Globus pallidus (tissue), 1 donor: ENCODE measurements at regions not wholly inside any gene's neighbourhood (a gene's known extent, or its start where the extent isn't known, plus 50 kb on each side); places are given as distances from the start of the nearest gene placed in this dataset.
"Not testable (repeated sequence)": the region's sequence is repeated elsewhere in the genome, so short reads cannot be mapped to it uniquely, and the experiment has no call there.

Experiments
- DNase-seq: peaks from one replicate; pipeline ENCODE4 v3.0.0-alpha.2; 2015; ENCODE audit warnings: low spot score

DNA sequence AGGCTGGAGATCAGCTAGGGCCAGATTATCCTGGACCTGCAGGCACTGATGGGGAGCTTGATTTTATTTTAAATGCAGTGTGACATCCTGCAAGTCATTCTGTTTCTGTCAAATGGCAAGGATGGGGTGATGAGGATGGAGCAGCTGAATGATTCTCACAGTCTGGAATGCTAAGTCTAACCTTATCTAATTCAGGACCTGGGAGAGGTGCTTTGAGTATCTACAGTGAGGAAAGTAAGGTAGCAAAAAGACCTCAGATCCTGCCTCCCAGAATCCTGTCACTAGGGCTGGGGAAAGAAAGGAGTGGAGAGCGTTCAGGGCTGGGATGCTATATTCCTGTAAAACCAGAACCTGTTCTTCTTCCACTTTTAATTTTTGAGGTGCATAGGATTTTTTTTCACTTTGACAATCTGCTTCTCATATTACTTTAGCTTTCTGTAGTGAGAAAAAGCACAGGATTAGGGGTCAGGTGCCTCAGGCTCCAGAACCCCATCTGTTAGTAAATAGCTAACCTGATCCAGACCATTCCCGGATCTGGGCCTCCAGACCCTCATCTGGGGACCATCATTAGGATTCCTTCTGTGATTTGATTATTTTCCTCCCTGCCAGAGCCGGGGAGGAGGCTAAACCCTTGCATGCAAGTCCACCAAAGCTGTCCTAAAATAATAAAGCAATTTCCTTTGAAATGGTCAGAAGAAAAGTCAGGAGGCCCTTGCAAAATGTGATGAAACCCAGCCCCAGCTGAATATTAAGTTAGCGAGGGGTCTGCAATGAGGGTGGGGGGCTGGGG is 54.7 kb downstream of the ASCL1 start:
- no peak for DNase-seq

DNA sequence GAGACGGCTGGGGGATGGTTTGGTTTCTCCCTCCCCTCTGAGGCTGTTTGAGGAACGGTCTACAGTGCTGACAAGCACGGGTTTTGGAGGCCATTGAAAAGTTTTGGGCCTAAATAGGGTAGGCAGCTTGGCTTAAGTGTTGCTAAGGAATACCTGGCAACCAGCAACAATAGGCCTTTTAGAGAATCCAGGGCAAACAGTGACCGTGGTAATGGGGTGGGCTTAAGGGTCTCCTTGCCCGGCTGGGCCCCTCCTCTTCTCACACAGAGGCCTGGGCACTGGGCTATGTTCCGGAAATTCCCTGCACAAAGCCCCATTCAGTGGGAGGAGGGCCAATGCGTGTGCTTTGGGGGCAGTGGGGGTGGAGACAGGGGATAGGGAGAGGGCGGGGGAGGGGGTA is 55.4 kb downstream of the ASCL1 start:
- peak; percentile 77 for DNase-seq

- peak; percentile 26 for DNase-seq
Observed at GRCh38 chr12:103013741-103014300, 56.3 kb downstream of the ASCL1 start.

GRCh38 chr12:103016381-103016780 is 58.9 kb downstream of the ASCL1 start:
- DNase-seq, result no peak

GRCh38 chr12:103020839-103021238 is 63.4 kb downstream of the ASCL1 start:
- DNase-seq, result no peak

GRCh38 chr12:103021538-103022218 is 64.2 kb downstream of the ASCL1 start:
- DNase-seq, result no peak

GRCh38 chr12:103024650-103025049 is 67.2 kb downstream of the ASCL1 start:
- no peak for DNase-seq

GRCh38 chr12:103026643-103027042 is 69.2 kb downstream of the ASCL1 start:
- not testable (repeated sequence) for DNase-seq

- DNase-seq, result no peak
Observed at GRCh38 chr12:103028881-103029639, 71.6 kb downstream of the ASCL1 start.

DNA sequence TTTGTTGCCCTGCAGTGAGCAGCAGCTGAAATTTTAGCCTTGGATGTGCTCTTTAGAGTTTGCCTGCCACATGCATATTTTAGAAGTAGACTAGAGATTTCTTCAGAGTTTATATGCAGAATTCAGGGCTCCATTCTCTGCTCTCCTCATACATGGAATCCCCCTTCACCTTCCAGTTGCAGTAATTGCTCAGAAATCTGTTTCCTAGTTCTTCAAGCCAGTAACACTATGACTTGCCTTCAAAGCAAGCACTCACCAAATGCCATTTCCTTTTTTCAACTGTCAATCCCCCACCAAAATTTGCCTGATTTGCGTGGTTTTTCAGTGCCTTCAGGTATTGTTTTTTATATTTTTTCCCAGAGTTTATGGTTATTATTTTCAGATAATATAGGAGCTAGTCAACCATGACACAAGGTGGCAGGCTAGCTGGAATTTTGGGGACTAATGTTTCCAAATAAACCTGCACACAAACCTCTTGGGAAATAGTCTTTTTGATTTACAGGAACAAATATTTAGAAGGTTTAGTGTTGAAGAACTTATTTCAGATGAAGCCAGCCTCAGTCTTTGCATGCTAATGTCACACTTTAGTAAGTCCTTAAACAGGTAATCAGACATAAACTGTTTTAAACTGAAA is 79.2 kb downstream of the ASCL1 start:
- no peak for DNase-seq

GRCh38 chr12:103043531-103044486 is 86.3 kb downstream of the ASCL1 start:
- DNase-seq, result peak; percentile 1

- DNase-seq, result no peak
Observed at GRCh38 chr12:103046154-103046553, 88.7 kb downstream of the ASCL1 start.

GRCh38 chr12:103050273-103050672 is 92.8 kb downstream of the ASCL1 start:
- no peak for DNase-seq

GRCh38 chr12:103053089-103053488 is 95.6 kb downstream of the ASCL1 start:
- no peak for DNase-seq

DNA sequence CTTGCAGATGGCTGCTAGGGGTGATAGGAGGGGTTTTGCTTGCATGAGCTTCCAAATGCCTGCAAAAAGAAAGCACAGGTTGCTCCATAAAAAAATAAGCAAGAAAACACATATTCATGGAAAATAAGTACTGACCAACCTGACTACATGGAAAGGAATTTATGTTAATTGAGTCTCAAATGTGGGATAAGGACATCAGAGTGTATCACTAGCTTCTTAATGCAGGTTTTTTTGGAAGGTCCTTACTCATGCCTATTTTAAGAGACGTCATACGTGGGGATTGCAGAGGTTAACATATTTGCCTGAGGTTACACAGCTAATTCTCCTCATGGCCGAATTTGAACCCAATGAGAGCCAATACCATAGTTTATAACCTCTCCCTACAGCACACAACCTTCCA is 116.2 kb downstream of the ASCL1 start:
- DNase-seq, result no peak

DNA sequence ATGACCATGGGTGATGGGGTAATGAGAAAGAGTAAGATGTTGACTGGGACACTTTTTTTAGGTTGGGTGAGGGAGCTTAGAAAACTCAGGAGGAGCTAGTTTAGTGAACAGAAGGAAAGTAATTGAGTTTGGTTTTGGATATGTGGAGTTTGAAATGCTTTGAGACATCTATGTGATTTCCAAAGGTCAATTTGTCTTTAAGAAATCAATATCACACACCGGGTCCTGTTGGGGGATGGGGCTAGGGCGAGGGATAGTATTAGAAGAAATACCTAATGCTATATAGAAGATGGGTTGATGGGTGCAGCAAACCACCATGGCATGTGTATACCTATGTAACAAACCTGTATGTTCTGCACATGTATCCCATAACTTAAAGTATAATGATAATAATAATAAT is 118.4 kb downstream of the ASCL1 start:
- DNase-seq, result no peak

DNA sequence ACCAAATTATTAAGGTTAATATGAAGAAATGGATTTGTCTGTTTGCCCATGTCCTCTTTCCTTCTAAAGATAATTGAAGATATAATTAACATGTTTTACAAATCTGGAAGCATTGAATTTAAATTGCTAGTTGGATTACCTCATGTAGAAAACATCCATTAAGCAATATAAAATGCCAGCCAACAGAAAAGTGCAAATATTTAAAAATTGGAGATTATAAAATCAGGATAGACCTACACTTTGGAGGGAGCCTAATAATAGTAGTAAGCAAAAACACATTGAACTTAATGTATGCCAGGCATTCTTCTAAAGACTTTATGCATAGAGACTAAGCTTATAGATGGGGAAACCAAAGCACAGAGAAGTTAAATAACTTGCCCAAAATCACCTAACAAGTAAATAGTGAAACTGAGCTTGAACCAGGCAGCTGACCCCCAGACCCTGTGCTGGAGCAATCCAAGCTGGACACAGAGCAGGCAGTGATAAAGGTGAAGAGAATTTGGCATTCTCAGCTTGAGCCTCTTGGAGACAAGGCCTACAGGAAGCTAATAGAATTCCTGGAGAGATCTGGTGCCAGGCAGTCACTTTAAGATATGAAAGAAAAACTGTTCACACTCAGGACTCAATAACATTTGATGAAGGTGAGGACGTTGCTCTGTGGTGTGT is 119.8 kb downstream of the ASCL1 start:
- DNase-seq, result no peak

GRCh38 chr12:103085541-103085940 is 128.1 kb downstream of the ASCL1 start:
- DNase-seq, result no peak

- no peak for DNase-seq
Observed at GRCh38 chr12:103086471-103086870, 129.0 kb downstream of the ASCL1 start.

DNA sequence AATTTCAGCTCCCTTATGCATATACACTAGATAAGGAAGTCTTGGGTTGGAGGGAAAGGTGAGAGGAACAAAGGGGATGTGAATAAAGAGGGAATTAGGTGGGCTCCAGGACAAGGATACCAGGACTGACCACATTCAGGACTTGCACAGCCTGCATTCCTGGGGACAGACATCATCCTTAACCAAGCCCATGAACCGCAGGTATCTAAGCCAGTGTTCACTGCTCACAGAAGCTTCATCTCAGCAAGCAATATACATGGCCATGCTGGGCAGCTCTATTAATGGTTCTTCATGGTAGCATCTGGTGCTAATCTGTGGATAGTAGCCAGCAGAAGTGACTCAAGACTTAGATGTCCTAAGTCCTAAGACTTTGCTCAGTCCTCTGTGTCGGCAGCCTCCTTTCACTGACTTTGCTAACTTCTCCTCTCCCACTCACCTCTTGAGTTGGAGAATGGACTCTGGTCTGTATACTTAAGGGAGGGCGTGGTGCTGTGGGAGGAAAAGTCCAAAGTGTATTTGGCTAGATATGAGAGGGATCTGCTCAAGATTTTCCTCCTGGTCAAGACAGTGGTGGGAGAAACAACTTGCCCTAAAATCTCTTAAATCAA is 136.1 kb downstream of the ASCL1 start:
- DNase-seq, result no peak
